UCSD-AML1 (cell line): ENCODE measurements at regions not wholly inside any gene's neighbourhood (a gene's known extent, or its start where the extent isn't known, plus 50 kb on each side); places are given as distances from the start of the nearest gene placed in this dataset.

Experiments used
- DNase-seq: peaks from one replicate; lab custom pipeline; 2025; ENCODE audit not compliant: unreplicated experiment; lab: John Stamatoyannopoulos, UW

- DNase-seq: no peak
These were observed 69.9 kb upstream of the WDR26 start for GRCh38 chr1:224504297-224505041.

GRCh38 chr1:224505454-224506093 lies 71.0 kb upstream of the WDR26 start:
- no peak for DNase-seq

GRCh38 chr1:224506141-224506814 lies 71.7 kb upstream of the WDR26 start:
- DNase-seq: no peak

GRCh38 chr1:224507771-224508523 lies 73.3 kb upstream of the WDR26 start:
- DNase-seq: no peak

- DNase-seq: peak; percentile 44
These were observed 75.3 kb upstream of the WDR26 start for GRCh38 chr1:224509907-224510306.

- peak; percentile 48 for DNase-seq
These were observed 76.5 kb upstream of the WDR26 start for GRCh38 chr1:224510880-224511645.

- no peak for DNase-seq
These were observed 78.1 kb upstream of the WDR26 start for GRCh38 chr1:224512600-224513151.

GRCh38 chr1:224513383-224513782 lies 78.8 kb upstream of the WDR26 start:
- DNase-seq: no peak

- DNase-seq: peak; percentile 86
These were observed 79.2 kb upstream of the WDR26 start for GRCh38 chr1:224513787-224514209.

- no peak for DNase-seq
These were observed 82.6 kb upstream of the WDR26 start for GRCh38 chr1:224517171-224517570.

GRCh38 chr1:224518528-224518927 lies 83.9 kb upstream of the WDR26 start:
- DNase-seq: no peak

GRCh38 chr1:224519874-224520273 lies 85.3 kb upstream of the WDR26 start:
- no peak for DNase-seq

- DNase-seq: no peak
These were observed 86.2 kb upstream of the WDR26 start for GRCh38 chr1:224520808-224521207.

- no peak for DNase-seq
These were observed 87.5 kb upstream of the WDR26 start for GRCh38 chr1:224521904-224522734.

- DNase-seq: no peak
These were observed 89.1 kb upstream of the WDR26 start for GRCh38 chr1:224523676-224524075.

GRCh38 chr1:224524679-224525078 lies 90.1 kb upstream of the WDR26 start:
- DNase-seq: no peak

GRCh38 chr1:224525411-224526040 lies 90.6 kb upstream of the CNIH3 start:
- no peak for DNase-seq

- no peak for DNase-seq
These were observed 89.3 kb upstream of the CNIH3 start for GRCh38 chr1:224526771-224527170.

- no peak for DNase-seq
These were observed 87.2 kb upstream of the CNIH3 start for GRCh38 chr1:224528900-224529299.
